ENCODE measurements at regions not wholly inside any gene's neighbourhood (a gene's known extent, or its start where the extent isn't known, plus 50 kb on each side); places are given as distances from the start of the nearest gene placed in this dataset.

DNA sequence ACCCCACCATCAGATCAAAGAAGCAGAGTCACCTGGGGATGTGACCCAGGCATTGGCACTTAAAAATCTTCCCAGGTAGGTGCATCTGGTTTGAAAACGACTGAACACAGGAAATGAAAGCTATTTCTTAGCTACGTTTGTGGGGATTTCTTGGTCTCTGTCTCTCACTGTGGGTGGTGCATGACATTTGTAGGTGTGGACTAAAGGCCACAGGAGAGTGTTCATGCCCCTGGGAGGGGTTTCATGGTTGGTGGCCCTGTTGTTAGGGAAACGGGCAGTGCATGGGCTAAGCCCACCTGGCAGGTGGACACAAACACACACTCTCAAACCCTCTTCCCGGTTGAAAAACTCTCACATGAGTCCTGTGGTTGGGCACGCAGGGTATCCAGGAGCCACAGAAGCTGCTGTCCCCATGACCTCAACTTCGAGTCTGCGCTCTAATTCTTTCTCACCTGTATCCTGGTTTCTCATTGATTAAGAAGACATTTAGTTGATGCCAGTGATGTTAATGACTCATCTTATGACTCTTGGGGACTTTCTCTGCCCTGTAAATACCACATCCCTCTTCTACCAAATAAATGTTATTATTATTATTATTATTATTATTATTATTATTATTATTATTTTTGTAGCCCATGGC lies 119.4 kb downstream of the MRPS6 start:
- TF ChIP-seq, protein P1, sequence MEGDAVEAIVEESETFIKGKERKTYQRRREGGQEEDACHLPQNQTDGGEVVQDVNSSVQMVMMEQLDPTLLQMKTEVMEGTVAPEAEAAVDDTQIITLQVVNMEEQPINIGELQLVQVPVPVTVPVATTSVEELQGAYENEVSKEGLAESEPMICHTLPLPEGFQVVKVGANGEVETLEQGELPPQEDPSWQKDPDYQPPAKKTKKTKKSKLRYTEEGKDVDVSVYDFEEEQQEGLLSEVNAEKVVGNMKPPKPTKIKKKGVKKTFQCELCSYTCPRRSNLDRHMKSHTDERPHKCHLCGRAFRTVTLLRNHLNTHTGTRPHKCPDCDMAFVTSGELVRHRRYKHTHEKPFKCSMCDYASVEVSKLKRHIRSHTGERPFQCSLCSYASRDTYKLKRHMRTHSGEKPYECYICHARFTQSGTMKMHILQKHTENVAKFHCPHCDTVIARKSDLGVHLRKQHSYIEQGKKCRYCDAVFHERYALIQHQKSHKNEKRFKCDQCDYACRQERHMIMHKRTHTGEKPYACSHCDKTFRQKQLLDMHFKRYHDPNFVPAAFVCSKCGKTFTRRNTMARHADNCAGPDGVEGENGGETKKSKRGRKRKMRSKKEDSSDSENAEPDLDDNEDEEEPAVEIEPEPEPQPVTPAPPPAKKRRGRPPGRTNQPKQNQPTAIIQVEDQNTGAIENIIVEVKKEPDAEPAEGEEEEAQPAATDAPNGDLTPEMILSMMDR (IDR thresholded peaks at IDR 0.05; ENCODE audit: borderline replicate concordance, control extremely low read depth, extremely low read depth, insufficient read depth, missing control alignments) = no peak
- in situ Hi-C loops (cut with MboI; ENCODE audit: low sequenced_read_pairs, unreplicated experiment) = no loop called here
- DNase-seq (ENCODE audit: low spot score) = peak; percentile 40

DNA sequence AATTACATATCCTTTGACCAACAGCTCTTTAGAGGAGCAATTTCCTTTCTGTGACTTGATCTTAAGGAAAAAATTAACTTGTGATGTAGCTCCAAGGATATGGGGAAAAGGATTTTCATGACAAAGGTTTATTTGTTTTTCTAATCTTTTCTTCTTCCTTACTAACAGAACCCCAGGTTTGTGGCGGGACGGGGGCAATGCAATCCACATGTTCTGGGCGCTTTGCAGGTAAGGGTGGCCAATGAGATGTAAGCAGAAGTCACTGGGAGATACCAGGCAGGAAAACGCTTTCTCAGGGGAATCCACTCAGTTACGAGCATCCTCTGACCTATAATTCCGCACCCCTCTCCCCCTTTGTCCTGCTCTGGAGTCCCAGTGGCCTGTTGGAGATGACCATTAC lies 122.0 kb downstream of the MRPS6 start:
- no peak for DNase-seq (ENCODE audit: low spot score)
- TF ChIP-seq, protein P1 (IDR thresholded peaks at IDR 0.05; ENCODE audit: borderline replicate concordance, control extremely low read depth, extremely low read depth, insufficient read depth, missing control alignments) = no peak
- in situ Hi-C loops (cut with MboI; ENCODE audit: low sequenced_read_pairs, unreplicated experiment) = no loop called here

DNA sequence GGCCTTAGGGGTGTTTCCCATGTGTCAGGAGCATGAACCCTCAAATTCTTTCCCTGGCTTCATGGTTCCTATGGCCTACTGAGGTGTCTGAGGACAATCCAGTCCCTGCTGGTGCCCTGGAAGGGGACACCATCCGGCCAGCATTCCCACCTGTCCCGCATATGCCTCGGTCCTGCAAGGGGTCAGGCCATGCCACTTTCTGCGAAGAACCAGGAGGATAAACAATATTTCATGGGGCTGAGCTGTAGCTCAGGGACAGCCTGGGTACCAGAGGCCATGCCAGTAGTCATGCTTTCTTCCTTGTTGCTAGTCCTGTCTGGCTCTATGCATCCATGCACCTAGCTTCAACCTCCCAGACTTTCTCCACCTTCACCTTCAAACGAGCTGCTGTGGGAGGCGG lies 123.6 kb downstream of the MRPS6 start:
- in situ Hi-C loops (cut with MboI; ENCODE audit: low sequenced_read_pairs, unreplicated experiment) = no loop called here
- TF ChIP-seq, protein P1 (IDR thresholded peaks at IDR 0.05; ENCODE audit: borderline replicate concordance, control extremely low read depth, extremely low read depth, insufficient read depth, missing control alignments) = no peak
- DNase-seq (ENCODE audit: low spot score) = no peak

DNA sequence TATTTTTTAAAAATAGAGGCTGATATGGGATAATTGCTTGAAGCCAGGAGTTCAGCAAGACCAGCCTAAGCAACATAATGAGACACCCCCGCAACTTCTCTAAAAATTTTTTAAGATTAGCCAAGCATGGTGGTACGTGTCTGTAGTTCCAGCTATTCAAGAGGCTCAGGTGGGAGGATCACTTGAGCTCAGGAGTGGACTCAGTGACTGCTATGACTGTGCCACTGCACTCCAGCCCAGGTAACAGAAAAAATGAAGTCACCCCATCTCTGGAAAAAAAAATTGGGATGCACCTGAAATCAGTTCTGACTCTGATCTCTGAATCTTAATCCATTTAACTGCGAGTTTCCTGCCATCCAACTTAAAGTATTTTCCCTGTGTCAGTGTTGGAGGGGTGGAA lies 124.2 kb downstream of the MRPS6 start:
- DNase-seq (ENCODE audit: low spot score) = no peak
- TF ChIP-seq, protein P1 (IDR thresholded peaks at IDR 0.05; ENCODE audit: borderline replicate concordance, control extremely low read depth, extremely low read depth, insufficient read depth, missing control alignments) = no peak
- in situ Hi-C loops (cut with MboI; ENCODE audit: low sequenced_read_pairs, unreplicated experiment) = no loop called here

DNA sequence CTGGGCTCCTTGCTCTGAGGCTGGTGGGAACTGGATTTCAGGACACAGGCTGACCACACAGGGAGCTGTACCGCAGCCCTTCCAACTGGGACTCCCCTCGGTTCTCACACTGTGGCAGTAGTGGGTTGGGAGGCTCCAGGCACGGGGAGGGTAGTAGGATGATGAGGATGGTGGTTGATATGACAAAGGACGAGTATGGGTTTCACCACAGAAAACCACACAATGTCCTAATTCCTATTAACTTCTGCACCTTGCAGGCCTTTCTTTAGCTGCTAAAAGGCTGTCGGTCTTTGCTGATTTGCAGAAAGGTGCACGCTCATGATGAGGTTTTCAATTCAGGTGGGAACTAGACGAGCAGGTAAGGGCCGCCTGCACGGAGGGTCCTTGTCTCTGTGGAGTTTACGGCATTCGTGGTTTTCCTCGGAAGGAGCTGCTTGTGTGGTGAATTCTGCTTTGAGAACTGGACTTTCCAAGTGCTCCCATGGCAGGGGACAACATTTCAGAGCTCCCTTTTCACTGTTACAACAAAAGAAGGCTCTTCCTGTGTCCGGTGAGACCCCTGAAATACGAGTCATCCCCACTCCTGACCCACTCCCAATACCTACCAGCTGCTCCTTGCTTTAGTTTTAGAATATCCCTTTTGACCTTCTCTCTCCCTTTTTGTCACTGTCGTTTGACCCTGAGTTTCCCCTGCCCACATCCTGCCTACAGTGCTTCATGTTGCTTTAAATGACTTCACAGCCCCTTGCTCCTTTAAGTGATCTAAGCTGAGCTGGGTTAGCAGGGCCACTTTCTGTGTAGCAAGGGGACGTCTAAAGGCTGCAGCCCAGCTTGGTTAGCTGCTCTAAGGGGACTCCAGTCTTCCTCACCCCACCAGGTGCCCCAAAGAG lies 125.1 kb downstream of the MRPS6 start:
- in situ Hi-C loops (cut with MboI; ENCODE audit: low sequenced_read_pairs, unreplicated experiment) = no loop called here
- TF ChIP-seq, protein P1 (IDR thresholded peaks at IDR 0.05; ENCODE audit: borderline replicate concordance, control extremely low read depth, extremely low read depth, insufficient read depth, missing control alignments) = no peak

DNA sequence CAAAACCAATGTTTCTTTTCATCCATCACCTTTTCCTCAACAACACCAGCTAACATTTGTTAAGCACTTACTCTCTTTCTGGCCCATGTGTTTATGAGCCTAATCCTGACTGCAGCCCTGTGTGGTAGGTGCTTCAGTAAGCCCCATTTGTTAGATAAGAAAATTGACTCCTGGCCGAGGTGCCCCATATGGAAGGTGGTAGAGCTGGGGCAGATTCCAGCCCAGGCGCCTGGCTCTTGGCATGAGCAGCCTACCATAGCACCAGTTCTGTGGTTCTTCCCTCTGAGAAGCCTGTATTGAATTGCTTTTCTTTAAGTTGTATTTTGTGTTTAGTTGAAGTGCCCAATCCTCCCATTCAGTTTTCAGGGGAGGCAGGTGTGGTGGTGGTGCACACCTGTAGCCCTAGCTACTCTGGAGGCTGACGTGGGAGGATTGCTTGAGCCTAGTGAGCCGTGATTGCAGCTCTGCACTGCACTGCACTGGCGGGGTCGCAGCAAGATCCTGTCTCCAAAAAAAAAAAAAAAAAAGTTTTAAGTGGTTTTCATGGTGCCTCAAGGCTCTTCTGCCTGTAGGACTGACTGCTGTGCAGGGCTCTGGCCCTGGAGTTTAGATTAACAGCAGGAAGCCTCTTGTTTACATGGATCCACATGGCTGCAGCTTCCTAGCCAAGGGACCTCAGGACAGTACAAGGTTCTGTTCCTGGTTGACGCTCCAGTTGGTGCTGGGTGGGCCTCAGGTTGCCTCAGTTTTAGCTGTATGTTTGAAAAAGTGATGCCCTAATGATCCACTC lies 125.9 kb downstream of the MRPS6 start:
- DNase-seq (ENCODE audit: low spot score) = no peak
- TF ChIP-seq, protein P1 (IDR thresholded peaks at IDR 0.05; ENCODE audit: borderline replicate concordance, control extremely low read depth, extremely low read depth, insufficient read depth, missing control alignments) = no peak
- in situ Hi-C loops (cut with MboI; ENCODE audit: low sequenced_read_pairs, unreplicated experiment) = no loop called here

More for the DNA sequence above, 125.1 kb downstream of the MRPS6 start:
- DNase-seq (ENCODE audit: low spot score) = no peak

Data from GM13976 (cell line).